HepG2 (cell line): ENCODE measurements at regions not wholly inside any gene's neighbourhood (a gene's known extent, or its start where the extent isn't known, plus 50 kb on each side); places are given as distances from the start of the nearest gene placed in this dataset.

Source experiments
- ATAC-seq: fragments of 200-7000 bp; cut with Tn5 transposase; 3 replicates; pipeline ENCODE4 v1.9.1; 2020; ENCODE audit warnings: mild to moderate bottlenecking, moderate library complexity
- BruUV-seq: library from RNA; stranded (reverse); fragments of 400-500 nt; replicated peaks from 2 replicates; lab custom pipeline; 2021; lab: Mats Ljungman, UMichigan
- CTCF ChIA-PET: fragments of 300-600 bp; formaldehyde crosslinking; extraction: SDS; loops from one replicate; lab custom pipeline; 2021; ENCODE audit warnings: low total read pairs, inconsistent platforms, low intra/inter-chr PET ratio; lab: Yijun Ruan, JAX
- POLR2A ChIA-PET: fragments of 350-600 bp; sonication (Branson Sonifier 250); formaldehyde crosslinking; loops from one replicate; lab custom pipeline; 2020; ENCODE audit warnings: antibody characterized with exemption, inconsistent platforms; lab: Yijun Ruan, JAX
- DNase-seq: peaks from one replicate; pipeline ENCODE4 v3.0.0-alpha.2; 2015; ENCODE audit warnings: low spot score
- FAIRE-seq: peaks from 3 replicates; lab custom pipeline; 2011; peaks lifted over from hg19 to GRCh38; lab: Jason Lieb, UNC
- H2AFZ ChIP-seq: one replicate; pipeline ENCODE4 v1.6.1; 2011; ENCODE audit warnings: low read length, inconsistent platforms
- H3K27ac ChIP-seq: fragments of 300-600 bp; 3 replicates; pipeline ENCODE4 v1.8.0; 2011; ENCODE audit warnings: mixed run types, mild to moderate bottlenecking, mixed read lengths, low read length, inconsistent platforms; ENCODE audit not compliant: insufficient read depth; ENCODE audit errors: extremely low read length
- H3K27me3 ChIP-seq, 2 experiments: fragments of 200-600 bp in 1 of 2; 2 replicates in 1 of 2; 3 replicates in 1 of 2; pipeline versions ENCODE4 v1.6.0 to v1.8.0; 2011; ENCODE audit warnings: low read length in 2 of 2, mild to moderate bottlenecking in 2 of 2, moderate library complexity in 2 of 2, inconsistent platforms in 1 of 2; ENCODE audit not compliant: insufficient read depth in 2 of 2, control insufficient read depth in 1 of 2
- H3K36me3 ChIP-seq, 2 experiments: fragments of 200-600 bp in 1 of 2; replicated peaks in 1 of 2; 2 replicates in 1 of 2; 3 replicates in 1 of 2; pipeline versions ENCODE4 v1.5.1 to v1.8.0; 2011; ENCODE audit warnings: low read length in 2 of 2, inconsistent platforms in 1 of 2; ENCODE audit not compliant: insufficient read depth in 2 of 2, control insufficient read depth in 1 of 2
- H3K4me1 ChIP-seq: 2 replicates; pipeline ENCODE4 v1.5.1; 2012; ENCODE audit warnings: low read length, inconsistent platforms; ENCODE audit not compliant: insufficient read depth
- H3K4me2 ChIP-seq: 2 replicates; pipeline ENCODE4 v1.6.0; 2011; ENCODE audit warnings: low read depth, low read length, inconsistent platforms
- H3K4me3 ChIP-seq, 3 experiments: fragments of 200-600 bp in 1 of 3; sonication (generic), shearing (Covaris generic) in 1 of 3; replicated peaks in 1 of 3; 2 replicates each; pipeline ENCODE4 v1.5.1; 2011 to 2016; ENCODE audit warnings: low read length in 3 of 3, inconsistent platforms in 2 of 3, low read depth in 2 of 3, mild to moderate bottlenecking in 2 of 3, control low read depth in 1 of 3, mixed read lengths in 1 of 3; ENCODE audit not compliant: insufficient read depth in 1 of 3
- H3K79me2 ChIP-seq: one replicate; pipeline ENCODE4 v1.6.1; 2011; ENCODE audit warnings: low read length, inconsistent platforms; ENCODE audit not compliant: insufficient read depth
- H3K9ac ChIP-seq: 2 replicates; pipeline ENCODE4 v1.6.0; 2011; ENCODE audit warnings: mild to moderate bottlenecking, low read depth, low read length, inconsistent platforms; ENCODE audit not compliant: insufficient read depth
- H3K9me3 ChIP-seq: 2 replicates; pipeline ENCODE4 v1.5.1; 2012; ENCODE audit warnings: mild to moderate bottlenecking, low read length
- H4K20me1 ChIP-seq: 2 replicates; pipeline ENCODE4 v1.6.0; 2011; ENCODE audit warnings: inconsistent platforms, mild to moderate bottlenecking, low read length, moderate library complexity; ENCODE audit not compliant: insufficient read depth
- HNF4A ChIP-seq: sonication (generic); formaldehyde crosslinking; IDR thresholded peaks from 2 replicates; pipeline ENCODE4 v1.4.0; 2020; ENCODE audit warnings: missing genetic modification reagents
- MXD4 ChIP-seq: IDR thresholded peaks from 2 replicates; pipeline ENCODE4 v1.6.1; 2016; ENCODE audit warnings: mild to moderate bottlenecking, missing biosample characterization, missing genetic modification reagents
- NKX3-1 ChIP-seq: sonication (generic); formaldehyde crosslinking; IDR thresholded peaks from 2 replicates; pipeline ENCODE4 v1.5.0; 2020; ENCODE audit warnings: missing genetic modification reagents
- PITX1 ChIP-seq: sonication (generic); formaldehyde crosslinking; IDR thresholded peaks from 2 replicates; pipeline ENCODE4 v1.5.1; 2020; ENCODE audit warnings: mild to moderate bottlenecking, missing genetic modification reagents
- RXRA ChIP-seq: sonication (generic); formaldehyde crosslinking; IDR thresholded peaks from 2 replicates; pipeline ENCODE4 v1.5.1; 2020; ENCODE audit warnings: missing genetic modification reagents
- SMARCE1 ChIP-seq: fragments of 450-650 bp; IDR thresholded peaks from 2 replicates; pipeline ENCODE4 v1.6.1; 2017; ENCODE audit warnings: borderline replicate concordance
- SP140L ChIP-seq: sonication (generic); formaldehyde crosslinking; IDR thresholded peaks from 2 replicates; pipeline ENCODE4 v1.4.0; 2020; ENCODE audit warnings: missing genetic modification reagents, borderline replicate concordance
- TCF12 ChIP-seq, 2 experiments: fragments of 450-650 bp in 1 of 2; sonication (generic) in 1 of 2; formaldehyde crosslinking in 1 of 2; IDR thresholded peaks; 2 replicates each; pipeline versions ENCODE4 v1.6.1 to v1.8.0; 2017 to 2022; ENCODE audit warnings: antibody characterized with exemption in 1 of 2, mild to moderate bottlenecking in 1 of 2, missing genetic modification reagents in 1 of 2, moderate library complexity in 1 of 2
- ZFP41 ChIP-seq: sonication (generic); formaldehyde crosslinking; IDR thresholded peaks from 2 replicates; pipeline ENCODE4 v1.4.0; 2020; ENCODE audit warnings: mild to moderate bottlenecking, missing genetic modification reagents, borderline replicate concordance
- ZNF17 ChIP-seq: sonication (generic); formaldehyde crosslinking; IDR thresholded peaks from 2 replicates; pipeline ENCODE4 v1.5.0; 2020; ENCODE audit warnings: mild to moderate bottlenecking, missing genetic modification reagents
- ZNF383 ChIP-seq: sonication (generic); formaldehyde crosslinking; IDR thresholded peaks from 2 replicates; pipeline ENCODE4 v1.4.0; 2020; ENCODE audit warnings: missing genetic modification reagents, mild to moderate bottlenecking, borderline replicate concordance
- ZNF569 ChIP-seq: sonication (generic); formaldehyde crosslinking; IDR thresholded peaks from 2 replicates; pipeline ENCODE4 v1.5.0; 2020; ENCODE audit warnings: mild to moderate bottlenecking, missing genetic modification reagents, moderate library complexity, borderline replicate concordance
- ZNF614 ChIP-seq: IDR thresholded peaks from 2 replicates; pipeline ENCODE4 v1.6.1; 2018; ENCODE audit warnings: missing biosample characterization, missing genetic modification reagents, inconsistent platforms, borderline replicate concordance
- ZNF639 ChIP-seq: conservative IDR thresholded peaks from 2 replicates; pipeline ENCODE4 v1.6.1; 2018; ENCODE audit warnings: missing genetic modification reagents
- ZNF670 ChIP-seq: sonication (generic); formaldehyde crosslinking; IDR thresholded peaks from 2 replicates; pipeline ENCODE4 v1.8.0; 2022; ENCODE audit warnings: mild to moderate bottlenecking, missing genetic modification reagents, borderline replicate concordance
- WGBS: methylation state at CpG from one replicate; pipeline ENCODE4 v1.1.6; 2017; ENCODE audit warnings: low lambda C conversion rate; 5-methylcytosine and 5-hydroxymethylcytosine counted together
- in situ Hi-C: cut with HindIII; loops from 2 replicates; pipeline ENCODE4 v1.10.0; 2017; ENCODE audit warnings: low pct_unique_long_range_greater_than_20kb; ENCODE audit not compliant: extremely low pct_ligation_motif_present
- intact Hi-C: fragments of 100-400 bp; cut with micrococcal nuclease; formaldehyde crosslinking; loops from one replicate; pipeline ENCODE4 v1.10.0; 2022; ENCODE audit not compliant: unreplicated experiment
- TF ChIP-seq, protein P1 (sequence below): sonication (generic); formaldehyde crosslinking; IDR thresholded peaks from 2 replicates; pipeline ENCODE4 v1.4.0; 2020; ENCODE audit warnings: mild to moderate bottlenecking, missing genetic modification reagents
- TF ChIP-seq, protein P2 (sequence below): sonication (generic); formaldehyde crosslinking; IDR thresholded peaks from 2 replicates; pipeline ENCODE4 v1.5.1; 2020; ENCODE audit warnings: mild to moderate bottlenecking, missing genetic modification reagents

GRCh38 chr6:140809694-140810101 lies 1323.0 kb upstream of the GJE1 start (continued):
- TF ChIP-seq SP140L (CRISPR knock-in tag), result no peak
- TF ChIP-seq TCF12 (IDR thresholded peaks at IDR 0.05), result no peak
- no peak for TF ChIP-seq TCF12 (CRISPR knock-in tag; IDR thresholded peaks at IDR 0.05)
- TF ChIP-seq, protein P1, sequence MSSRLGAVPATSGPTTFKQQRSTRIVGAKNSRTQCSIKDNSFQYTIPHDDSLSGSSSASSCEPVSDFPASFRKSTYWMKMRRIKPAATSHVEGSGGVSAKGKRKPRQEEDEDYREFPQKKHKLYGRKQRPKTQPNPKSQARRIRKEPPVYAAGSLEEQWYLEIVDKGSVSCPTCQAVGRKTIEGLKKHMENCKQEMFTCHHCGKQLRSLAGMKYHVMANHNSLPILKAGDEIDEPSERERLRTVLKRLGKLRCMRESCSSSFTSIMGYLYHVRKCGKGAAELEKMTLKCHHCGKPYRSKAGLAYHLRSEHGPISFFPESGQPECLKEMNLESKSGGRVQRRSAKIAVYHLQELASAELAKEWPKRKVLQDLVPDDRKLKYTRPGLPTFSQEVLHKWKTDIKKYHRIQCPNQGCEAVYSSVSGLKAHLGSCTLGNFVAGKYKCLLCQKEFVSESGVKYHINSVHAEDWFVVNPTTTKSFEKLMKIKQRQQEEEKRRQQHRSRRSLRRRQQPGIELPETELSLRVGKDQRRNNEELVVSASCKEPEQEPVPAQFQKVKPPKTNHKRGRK (CRISPR knock-in tag), result no peak

GRCh38 chr6:140806431-140806830 lies 1326.3 kb upstream of the GJE1 start:
- no TSS peak for BruUV-seq
- TF ChIP-seq ZFP41 (CRISPR knock-in tag) (no peak), ZNF614 (no peak), NKX3-1 (CRISPR knock-in tag) (no peak), ZNF639 (CRISPR knock-in tag) (no peak), ZNF17 (no peak), ZNF670 (CRISPR knock-in tag) (no peak), ZNF383 (CRISPR knock-in tag) (no peak), PITX1 (CRISPR knock-in tag) (no peak), ZNF569 (CRISPR knock-in tag) (no peak), SMARCE1 (no peak), MXD4 (no peak), HNF4A (no peak), RXRA (no peak)
- TF ChIP-seq, protein P2, sequence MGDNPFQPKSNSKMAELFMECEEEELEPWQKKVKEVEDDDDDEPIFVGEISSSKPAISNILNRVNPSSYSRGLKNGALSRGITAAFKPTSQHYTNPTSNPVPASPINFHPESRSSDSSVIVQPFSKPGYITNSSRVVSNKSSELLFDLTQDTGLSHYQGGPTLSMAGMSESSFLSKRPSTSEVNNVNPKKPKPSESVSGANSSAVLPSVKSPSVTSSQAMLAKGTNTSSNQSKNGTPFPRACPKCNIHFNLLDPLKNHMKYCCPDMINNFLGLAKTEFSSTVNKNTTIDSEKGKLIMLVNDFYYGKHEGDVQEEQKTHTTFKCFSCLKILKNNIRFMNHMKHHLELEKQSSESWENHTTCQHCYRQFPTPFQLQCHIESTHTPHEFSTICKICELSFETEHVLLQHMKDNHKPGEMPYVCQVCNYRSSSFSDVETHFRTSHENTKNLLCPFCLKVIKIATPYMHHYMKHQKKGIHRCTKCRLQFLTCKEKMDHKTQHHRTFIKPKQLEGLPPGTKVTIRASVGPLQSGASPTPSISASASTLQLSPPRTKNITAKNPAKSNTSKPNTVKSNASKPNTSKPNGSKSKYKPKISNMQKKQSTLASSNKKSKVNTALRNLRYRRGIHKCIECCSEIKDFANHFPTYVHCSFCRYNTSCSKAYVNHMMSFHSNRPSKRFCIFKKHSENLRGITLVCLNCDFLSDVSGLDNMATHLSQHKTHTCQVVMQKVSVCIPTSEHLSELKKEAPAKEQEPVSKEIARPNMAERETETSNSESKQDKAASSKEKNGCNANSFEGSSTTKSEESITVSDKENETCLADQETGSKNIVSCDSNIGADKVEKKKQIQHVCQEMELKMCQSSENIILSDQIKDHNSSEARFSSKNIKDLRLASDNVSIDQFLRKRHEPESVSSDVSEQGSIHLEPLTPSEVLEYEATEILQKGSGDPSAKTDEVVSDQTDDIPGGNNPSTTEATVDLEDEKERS (CRISPR knock-in tag), result no peak
- H3K9ac ChIP-seq, result no peak overlapping the region
- ChIA-PET POLR2A (no interaction called here), CTCF (no interaction called here)
- no peak overlapping the region for H3K27ac ChIP-seq
- no peaks in the 10 kb centered on the region for H3K4me1 ChIP-seq
- in situ Hi-C loops, result no loop called here
- no peaks in the 10 kb centered on the region for H3K9me3 ChIP-seq
- H3K4me2 ChIP-seq, result no peak overlapping the region
- FAIRE-seq, result no peak
- no peak for DNase-seq
- no peaks in the 10 kb centered on the region for H3K36me3 ChIP-seq
- WGBS, result 82% methylated on average over 1 of the region's 1 CpG
- no peak for ATAC-seq
- H3K27me3 ChIP-seq, result no peaks in the 10 kb centered on the region
- H3K4me3 ChIP-seq, result no peak overlapping the region
- no peaks in the 10 kb centered on the region for H4K20me1 ChIP-seq
- H2AFZ ChIP-seq, result no peak overlapping the region
- no peaks in the 10 kb centered on the region for H3K79me2 ChIP-seq
- intact Hi-C loops, result no loop called here
